ENCODE measurements at regions not wholly inside any gene's neighbourhood (a gene's known extent, or its start where the extent isn't known, plus 50 kb on each side); places are given as distances from the start of the nearest gene placed in this dataset.

GRCh38 chr2:144570566-144570965 lies 50.6 kb upstream of the ZEB2 start:
- no peak for DNase-seq
- Histone ChIP-seq H3K27me3 (ENCODE audit: control insufficient read depth, insufficient read depth, low read length) (peaks cover 4% of the 10 kb centered on the region; the same call in 1 of the 2 replicates), H3K4me3 (ENCODE audit: insufficient read depth, low read depth, low read length) (no peak overlapping the region), H3K36me3 (replicated peaks; ENCODE audit: control insufficient read depth, insufficient read depth, low read length) (no peaks in the 10 kb centered on the region)

Measured in H7 (cell line).